ENCODE measurements at regions not wholly inside any gene's neighbourhood (a gene's known extent, or its start where the extent isn't known, plus 50 kb on each side); places are given as distances from the start of the nearest gene placed in this dataset.

DNA sequence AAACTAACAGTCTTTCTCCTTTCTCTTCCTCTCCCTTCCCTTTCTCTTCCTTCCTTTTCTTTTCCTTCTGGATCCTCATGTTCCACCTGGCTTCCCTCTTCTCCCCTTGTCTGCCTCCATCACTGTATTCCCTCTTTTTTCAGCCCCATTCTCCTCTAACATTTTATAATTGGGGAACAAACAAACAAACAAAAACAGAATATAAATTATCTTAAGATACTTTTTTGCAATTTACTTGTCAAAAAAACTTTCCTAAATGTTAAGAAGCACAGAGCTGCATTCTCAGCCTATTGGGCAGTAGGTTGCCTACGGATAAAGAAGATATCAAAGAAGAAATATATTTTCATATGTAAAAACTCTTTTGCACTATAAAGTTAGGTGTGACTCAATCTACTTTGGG, 1382.2 kb upstream of the MIR17HG start:
- TF ChIP-seq, protein P1, sequence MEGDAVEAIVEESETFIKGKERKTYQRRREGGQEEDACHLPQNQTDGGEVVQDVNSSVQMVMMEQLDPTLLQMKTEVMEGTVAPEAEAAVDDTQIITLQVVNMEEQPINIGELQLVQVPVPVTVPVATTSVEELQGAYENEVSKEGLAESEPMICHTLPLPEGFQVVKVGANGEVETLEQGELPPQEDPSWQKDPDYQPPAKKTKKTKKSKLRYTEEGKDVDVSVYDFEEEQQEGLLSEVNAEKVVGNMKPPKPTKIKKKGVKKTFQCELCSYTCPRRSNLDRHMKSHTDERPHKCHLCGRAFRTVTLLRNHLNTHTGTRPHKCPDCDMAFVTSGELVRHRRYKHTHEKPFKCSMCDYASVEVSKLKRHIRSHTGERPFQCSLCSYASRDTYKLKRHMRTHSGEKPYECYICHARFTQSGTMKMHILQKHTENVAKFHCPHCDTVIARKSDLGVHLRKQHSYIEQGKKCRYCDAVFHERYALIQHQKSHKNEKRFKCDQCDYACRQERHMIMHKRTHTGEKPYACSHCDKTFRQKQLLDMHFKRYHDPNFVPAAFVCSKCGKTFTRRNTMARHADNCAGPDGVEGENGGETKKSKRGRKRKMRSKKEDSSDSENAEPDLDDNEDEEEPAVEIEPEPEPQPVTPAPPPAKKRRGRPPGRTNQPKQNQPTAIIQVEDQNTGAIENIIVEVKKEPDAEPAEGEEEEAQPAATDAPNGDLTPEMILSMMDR (IDR thresholded peaks at IDR 0.05; ENCODE audit: insufficient read depth, low read length): no peak
- TF ChIP-seq POLR2AphosphoS5 (IDR thresholded peaks at IDR 0.05; ENCODE audit: low read depth): no peak
- TF ChIP-seq, protein P2, sequence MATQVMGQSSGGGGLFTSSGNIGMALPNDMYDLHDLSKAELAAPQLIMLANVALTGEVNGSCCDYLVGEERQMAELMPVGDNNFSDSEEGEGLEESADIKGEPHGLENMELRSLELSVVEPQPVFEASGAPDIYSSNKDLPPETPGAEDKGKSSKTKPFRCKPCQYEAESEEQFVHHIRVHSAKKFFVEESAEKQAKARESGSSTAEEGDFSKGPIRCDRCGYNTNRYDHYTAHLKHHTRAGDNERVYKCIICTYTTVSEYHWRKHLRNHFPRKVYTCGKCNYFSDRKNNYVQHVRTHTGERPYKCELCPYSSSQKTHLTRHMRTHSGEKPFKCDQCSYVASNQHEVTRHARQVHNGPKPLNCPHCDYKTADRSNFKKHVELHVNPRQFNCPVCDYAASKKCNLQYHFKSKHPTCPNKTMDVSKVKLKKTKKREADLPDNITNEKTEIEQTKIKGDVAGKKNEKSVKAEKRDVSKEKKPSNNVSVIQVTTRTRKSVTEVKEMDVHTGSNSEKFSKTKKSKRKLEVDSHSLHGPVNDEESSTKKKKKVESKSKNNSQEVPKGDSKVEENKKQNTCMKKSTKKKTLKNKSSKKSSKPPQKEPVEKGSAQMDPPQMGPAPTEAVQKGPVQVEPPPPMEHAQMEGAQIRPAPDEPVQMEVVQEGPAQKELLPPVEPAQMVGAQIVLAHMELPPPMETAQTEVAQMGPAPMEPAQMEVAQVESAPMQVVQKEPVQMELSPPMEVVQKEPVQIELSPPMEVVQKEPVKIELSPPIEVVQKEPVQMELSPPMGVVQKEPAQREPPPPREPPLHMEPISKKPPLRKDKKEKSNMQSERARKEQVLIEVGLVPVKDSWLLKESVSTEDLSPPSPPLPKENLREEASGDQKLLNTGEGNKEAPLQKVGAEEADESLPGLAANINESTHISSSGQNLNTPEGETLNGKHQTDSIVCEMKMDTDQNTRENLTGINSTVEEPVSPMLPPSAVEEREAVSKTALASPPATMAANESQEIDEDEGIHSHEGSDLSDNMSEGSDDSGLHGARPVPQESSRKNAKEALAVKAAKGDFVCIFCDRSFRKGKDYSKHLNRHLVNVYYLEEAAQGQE (IDR thresholded peaks at IDR 0.05; ENCODE audit: insufficient replicate concordance, low read depth): no peak
